GM23338 (cell line): ENCODE measurements at regions not wholly inside any gene's neighbourhood (a gene's known extent, or its start where the extent isn't known, plus 50 kb on each side); places are given as distances from the start of the nearest gene placed in this dataset.

ENCODE experiments used
- CREB1 ChIP-seq: fragments of 250-450 bp; sonication (Bioruptor Pico); IDR thresholded peaks from 2 replicates; pipeline ENCODE4 v1.5.0; 2020; ENCODE audit warnings: low read depth, mild to moderate bottlenecking, moderate library complexity
- ETS1 ChIP-seq: IDR thresholded peaks from 2 replicates; pipeline ENCODE4 v1.6.1; 2016; ENCODE audit warnings: antibody characterized with exemption
- EZH2 ChIP-seq: fragments of 200-600 bp; sonication (generic); IDR thresholded peaks from one replicate; pipeline ENCODE4 v1.8.0; 2017; ENCODE audit warnings: antibody characterized with exemption, mild to moderate bottlenecking, low read depth; ENCODE audit not compliant: unreplicated experiment
- EZH2phosphoT487 ChIP-seq: fragments of 200-600 bp; sonication (generic); IDR thresholded peaks from one replicate; pipeline ENCODE4 v1.8.1; 2018; ENCODE audit warnings: antibody characterized with exemption; ENCODE audit not compliant: unreplicated experiment
- JUNB ChIP-seq: IDR thresholded peaks from one replicate; pipeline ENCODE4 v1.6.1; 2016; ENCODE audit warnings: antibody characterized with exemption; ENCODE audit not compliant: unreplicated experiment
- NANOG ChIP-seq: IDR thresholded peaks from 2 replicates; pipeline ENCODE4 v1.6.1; 2016; ENCODE audit warnings: antibody characterized with exemption, borderline replicate concordance
- POLR2AphosphoS5 ChIP-seq: IDR thresholded peaks from 2 replicates; pipeline ENCODE4 v1.6.1; 2016; ENCODE audit warnings: antibody characterized with exemption, low read depth
- REST ChIP-seq: IDR thresholded peaks from one replicate; pipeline ENCODE4 v1.6.1; 2018; ENCODE audit warnings: antibody characterized with exemption; ENCODE audit not compliant: unreplicated experiment
- STAT1 ChIP-seq: IDR thresholded peaks from one replicate; pipeline ENCODE4 v1.6.1; 2016; ENCODE audit warnings: antibody characterized with exemption; ENCODE audit not compliant: unreplicated experiment
- ZNF331 ChIP-seq: fragments of 250-450 bp; sonication (Bioruptor Pico); IDR thresholded peaks from 2 replicates; pipeline ENCODE4 v1.5.0; 2020; ENCODE audit warnings: low read depth, mild to moderate bottlenecking, moderate library complexity
- ZNF462 ChIP-seq: fragments of 250-450 bp; sonication (Bioruptor Pico); IDR thresholded peaks from 2 replicates; pipeline ENCODE4 v1.5.0; 2020; ENCODE audit warnings: mild to moderate bottlenecking, moderate library complexity

GRCh38 chr13:34862716-34863115 is 79.4 kb upstream of the NBEA start (continued):
- no peak for TF ChIP-seq ZNF462 (CRISPR knock-in tag)
- TF ChIP-seq EZH2phosphoT487 = no peak
- TF ChIP-seq CREB1 (CRISPR knock-in tag) = no peak
- no peak for TF ChIP-seq REST
- no peak for TF ChIP-seq ETS1
- no peak for TF ChIP-seq POLR2AphosphoS5
- no peak for TF ChIP-seq ZNF331
- no peak for TF ChIP-seq JUNB
- no peak for TF ChIP-seq STAT1
- no peak for TF ChIP-seq EZH2
- TF ChIP-seq NANOG = no peak
